ENCODE measurements at regions not wholly inside any gene's neighbourhood (a gene's known extent, or its start where the extent isn't known, plus 50 kb on each side); places are given as distances from the start of the nearest gene placed in this dataset.

GRCh38 chr3:21955406-21955805 lies 204.4 kb upstream of the ZNF385D start:
- ATAC-seq: no peak
- Histone ChIP-seq H3K27ac (no peak overlapping the region), H3K9me3 (no peaks in the 10 kb centered on the region), H3K4me3 (no peak overlapping the region), H3K4me1 (no peaks in the 10 kb centered on the region), H3K4me2 (no peak overlapping the region)
- FAIRE-seq: no peak
- 9% methylated on average over 2 of the region's 2 CpGs for WGBS (ENCODE audit: missing lambda C conversion rate)
- no peak for TF ChIP-seq SMC3 (IDR thresholded peaks at IDR 0.05)
- no peak for TF ChIP-seq JUNB (IDR thresholded peaks at IDR 0.05)
- TF ChIP-seq GATA3 (IDR thresholded peaks at IDR 0.05; ENCODE audit: borderline replicate concordance): no peak
- no peak for TF ChIP-seq HDAC2 (IDR thresholded peaks at IDR 0.05)
- no peak for TF ChIP-seq FOSB (CRISPR knock-in tag; IDR thresholded peaks at IDR 0.05)
- no peak for TF ChIP-seq ATOH8 (CRISPR knock-in tag; IDR thresholded peaks at IDR 0.05; ENCODE audit: low read depth)
- TF ChIP-seq, protein P1, sequence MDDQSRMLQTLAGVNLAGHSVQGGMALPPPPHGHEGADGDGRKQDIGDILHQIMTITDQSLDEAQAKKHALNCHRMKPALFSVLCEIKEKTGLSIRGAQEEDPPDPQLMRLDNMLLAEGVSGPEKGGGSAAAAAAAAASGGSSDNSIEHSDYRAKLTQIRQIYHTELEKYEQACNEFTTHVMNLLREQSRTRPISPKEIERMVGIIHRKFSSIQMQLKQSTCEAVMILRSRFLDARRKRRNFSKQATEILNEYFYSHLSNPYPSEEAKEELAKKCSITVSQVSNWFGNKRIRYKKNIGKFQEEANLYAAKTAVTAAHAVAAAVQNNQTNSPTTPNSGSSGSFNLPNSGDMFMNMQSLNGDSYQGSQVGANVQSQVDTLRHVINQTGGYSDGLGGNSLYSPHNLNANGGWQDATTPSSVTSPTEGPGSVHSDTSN (IDR thresholded peaks at IDR 0.05): no peak
- TF ChIP-seq MAZ (IDR thresholded peaks at IDR 0.05; ENCODE audit: borderline replicate concordance, low read depth, low read length): no peak
- no peak for TF ChIP-seq MAFK (IDR thresholded peaks at IDR 0.05; ENCODE audit: partially characterized antibody)
- TF ChIP-seq, protein P2, sequence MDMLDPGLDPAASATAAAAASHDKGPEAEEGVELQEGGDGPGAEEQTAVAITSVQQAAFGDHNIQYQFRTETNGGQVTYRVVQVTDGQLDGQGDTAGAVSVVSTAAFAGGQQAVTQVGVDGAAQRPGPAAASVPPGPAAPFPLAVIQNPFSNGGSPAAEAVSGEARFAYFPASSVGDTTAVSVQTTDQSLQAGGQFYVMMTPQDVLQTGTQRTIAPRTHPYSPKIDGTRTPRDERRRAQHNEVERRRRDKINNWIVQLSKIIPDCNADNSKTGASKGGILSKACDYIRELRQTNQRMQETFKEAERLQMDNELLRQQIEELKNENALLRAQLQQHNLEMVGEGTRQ (IDR thresholded peaks at IDR 0.05): no peak
- no peak for TF ChIP-seq NFE2L2 (conservative IDR thresholded peaks at IDR 0.05; ENCODE audit: low read length)
- no peak for DNase-seq (ENCODE audit: low read depth in 1 of 2, low spot score in 1 of 2)
- POLR2A ChIA-PET: no interaction called here
- CTCF ChIA-PET: no interaction called here

DNA sequence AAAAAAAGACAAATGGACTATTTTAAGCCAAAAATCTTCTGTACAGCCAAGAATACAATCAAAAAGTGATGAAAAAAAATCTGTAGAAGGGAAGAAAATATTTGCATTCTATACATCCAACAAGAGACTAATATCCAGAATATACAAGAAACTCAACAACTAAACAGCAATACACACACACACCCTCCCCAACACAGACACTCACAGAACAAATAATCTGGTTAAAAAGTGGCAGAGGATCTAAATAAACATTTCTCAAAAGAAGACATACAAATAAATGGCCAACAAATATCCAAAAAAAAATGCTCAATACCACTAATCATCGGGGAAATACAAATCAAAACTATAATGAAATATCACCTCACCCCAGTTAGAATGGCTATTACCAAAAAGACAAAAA lies 209.0 kb upstream of the ZNF385D start:
- H3K4me1 ChIP-seq: no peaks in the 10 kb centered on the region
- ChIA-PET CTCF (no interaction called here), POLR2A (no interaction called here)
- no peak overlapping the region for H3K27ac ChIP-seq
- no peak for DNase-seq (ENCODE audit: low read depth in 1 of 2, low spot score in 1 of 2)
- ATAC-seq: no peak
- H3K4me3 ChIP-seq: no peak overlapping the region
- TF ChIP-seq ZSCAN20 (CRISPR knock-in tag; IDR thresholded peaks at IDR 0.05) (no peak), RNF2 (IDR thresholded peaks at IDR 0.05; ENCODE audit: borderline replicate concordance, low read depth) (no peak), TP53 (CRISPR knock-in tag; IDR thresholded peaks at IDR 0.05) (no peak), POLR2AphosphoS2 (conservative IDR thresholded peaks at IDR 0.05; ENCODE audit: low read length) (no peak), ZNF302 (CRISPR knock-in tag; IDR thresholded peaks at IDR 0.05) (no peak), PHF8 (IDR thresholded peaks at IDR 0.05; ENCODE audit: borderline replicate concordance, low read depth) (no peak), KDM1A (IDR thresholded peaks at IDR 0.05; ENCODE audit: low read depth) (no peak), MYC (IDR thresholded peaks at IDR 0.05; ENCODE audit: borderline replicate concordance, low read length) (no peak), RARB (CRISPR knock-in tag; IDR thresholded peaks at IDR 0.05) (no peak), TFCP2L1 (CRISPR knock-in tag; IDR thresholded peaks at IDR 0.05) (no peak), ELK1 (IDR thresholded peaks at IDR 0.05; ENCODE audit: low read depth, low read length) (no peak), BCL3 (IDR thresholded peaks at IDR 0.05) (no peak), ESRRA (IDR thresholded peaks at IDR 0.05; ENCODE audit: borderline replicate concordance, low read length) (no peak), EHF (CRISPR knock-in tag; IDR thresholded peaks at IDR 0.05) (no peak), HOXB13 (CRISPR knock-in tag; IDR thresholded peaks at IDR 0.05; ENCODE audit: low read depth) (no peak), REST (IDR thresholded peaks at IDR 0.05) (no peak), KDM5A (IDR thresholded peaks at IDR 0.05) (no peak), MAFK (IDR thresholded peaks at IDR 0.05; ENCODE audit: partially characterized antibody) (no peak)
- TF ChIP-seq, protein P3, sequence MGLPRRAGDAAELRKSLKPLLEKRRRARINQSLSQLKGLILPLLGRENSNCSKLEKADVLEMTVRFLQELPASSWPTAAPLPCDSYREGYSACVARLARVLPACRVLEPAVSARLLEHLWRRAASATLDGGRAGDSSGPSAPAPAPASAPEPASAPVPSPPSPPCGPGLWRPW (IDR thresholded peaks at IDR 0.05): no peak
- TF ChIP-seq, protein P1 (IDR thresholded peaks at IDR 0.05): no peak
- H3K9me3 ChIP-seq: no peaks in the 10 kb centered on the region
- no peak for FAIRE-seq
- no peak overlapping the region for H3K4me2 ChIP-seq
- 10% methylated on average over 1 of the region's 1 CpG for WGBS (ENCODE audit: missing lambda C conversion rate)
